ENCODE measurements at regions not wholly inside any gene's neighbourhood (a gene's known extent, or its start where the extent isn't known, plus 50 kb on each side); places are given as distances from the start of the nearest gene placed in this dataset.
A peak's percentile ranks its signal among the peaks of the same experiment; 100 is the strongest.
"Not testable (repeated sequence)": the region's sequence is repeated elsewhere in the genome, so short reads cannot be mapped to it uniquely, and the experiment has no call there.

DNA sequence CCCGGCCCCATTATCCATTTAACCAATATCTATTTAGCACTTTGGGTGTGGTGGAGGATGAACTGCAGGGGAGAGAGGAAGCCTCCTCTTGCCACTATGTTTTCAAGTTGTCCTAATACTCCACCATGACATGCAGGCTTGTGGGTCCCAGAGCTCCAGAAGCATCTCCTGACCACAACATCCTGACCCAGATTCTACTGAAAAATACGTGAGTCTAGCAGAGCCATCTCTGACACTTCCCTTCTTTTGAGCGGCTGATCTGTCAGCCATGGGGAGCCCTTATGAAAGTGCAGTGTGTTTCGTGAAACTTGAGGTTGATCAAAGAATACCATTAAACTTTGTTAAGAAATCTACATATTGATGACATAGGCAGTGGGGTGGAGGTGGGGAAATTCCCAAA lies 126.6 kb downstream of the UNC93B1 start:
- not testable (repeated sequence) for DNase-seq (ENCODE audit: low read depth in 2 of 2)

DNA sequence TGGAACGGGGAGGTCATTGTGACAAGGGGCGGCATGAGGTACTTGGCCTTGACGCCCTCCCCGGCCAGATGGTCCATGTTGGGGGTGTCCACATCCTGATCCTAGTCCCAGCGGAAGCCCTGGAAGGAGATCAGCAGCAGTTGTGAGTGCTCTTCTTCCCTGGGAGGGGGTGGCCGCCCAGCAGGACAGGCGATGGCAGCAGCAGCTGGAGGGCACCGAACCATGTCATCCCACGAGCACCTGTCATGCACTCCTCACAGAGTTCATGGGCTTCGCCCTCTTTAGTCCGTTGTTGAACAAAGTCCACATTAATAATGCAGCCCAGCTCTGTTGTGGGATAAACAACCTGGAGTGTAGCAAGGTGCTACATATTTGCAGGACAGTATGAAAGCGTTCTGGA lies 130.7 kb downstream of the UNC93B1 start:
- DNase-seq (ENCODE audit: low read depth in 2 of 2) = not testable (repeated sequence)

DNA sequence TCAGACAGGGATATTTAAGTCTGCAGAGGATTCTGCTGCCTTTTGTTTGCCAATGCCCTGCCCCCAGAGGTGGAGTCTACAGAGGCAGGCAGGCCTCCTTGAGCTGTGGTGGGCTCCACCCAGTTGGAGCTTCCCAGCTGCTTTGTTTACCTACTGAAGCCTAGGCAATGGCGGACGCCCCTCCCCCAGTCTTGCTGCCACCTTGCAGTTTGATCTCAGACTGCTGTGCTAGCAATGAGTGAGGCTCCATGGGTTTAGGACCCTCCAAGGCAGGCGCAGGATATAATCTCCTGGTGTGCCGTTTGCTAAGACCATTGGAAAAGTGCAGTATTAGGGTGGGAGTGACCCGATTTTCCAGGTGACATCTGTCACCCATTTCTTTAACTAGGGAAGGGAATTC lies 132.7 kb downstream of the UNC93B1 start:
- not testable (repeated sequence) for DNase-seq (ENCODE audit: low read depth in 2 of 2)

- DNase-seq (ENCODE audit: low read depth in 2 of 2) = not testable (repeated sequence)
These were observed 141.0 kb downstream of the UNC93B1 start for GRCh38 chr11:67862896-67863295.

DNA sequence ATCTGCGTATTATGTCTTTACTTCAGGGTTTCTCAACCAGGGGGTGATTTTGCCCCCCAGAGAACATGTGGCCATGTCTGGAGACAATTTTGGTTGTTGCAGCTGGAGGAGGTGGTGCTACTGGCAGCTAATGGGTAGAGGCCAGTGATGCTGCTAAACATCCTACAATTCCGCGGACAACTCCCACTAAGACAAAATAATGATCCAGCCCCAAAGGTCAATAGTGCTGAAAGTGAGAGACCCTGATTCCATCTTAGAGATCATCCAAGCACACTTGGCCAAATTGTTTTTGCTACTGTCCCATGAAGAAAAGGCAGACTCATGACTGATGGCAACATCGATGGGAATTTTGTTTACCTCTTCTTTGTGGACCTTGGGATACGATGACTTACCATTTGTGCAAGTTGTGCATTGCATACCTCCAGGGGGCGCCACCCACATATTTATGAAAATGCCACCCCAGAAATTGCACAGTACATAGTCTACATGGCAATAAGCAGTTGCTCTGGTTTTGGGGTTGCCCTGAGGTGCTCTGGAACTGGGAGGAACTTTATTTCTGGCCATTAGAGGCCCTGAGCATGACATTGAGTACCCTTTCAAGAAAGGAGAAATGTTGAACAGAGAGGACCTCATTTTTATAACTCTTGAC lies 144.3 kb downstream of the UNC93B1 start:
- DNase-seq (ENCODE audit: low read depth in 2 of 2) = not testable (repeated sequence)

DNA sequence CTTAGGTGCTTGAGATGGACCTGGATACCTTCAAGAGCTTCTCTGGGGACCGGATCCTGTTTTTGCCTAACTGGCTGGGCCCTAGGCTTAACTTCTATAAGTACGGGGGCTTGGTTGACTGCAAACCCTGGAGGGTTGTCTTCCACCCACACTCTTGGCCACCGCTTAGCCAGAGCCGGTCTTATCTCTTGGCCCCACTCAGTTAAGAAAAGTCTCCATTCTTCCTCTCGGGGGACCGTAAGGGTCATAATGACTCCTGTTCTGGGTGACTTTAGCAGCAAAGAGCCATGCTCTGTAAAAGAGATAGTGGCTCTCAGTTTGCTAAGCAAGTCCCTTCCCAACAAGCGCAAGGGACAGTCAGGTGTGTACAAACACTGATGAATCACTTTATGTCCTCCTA lies 153.2 kb downstream of the UNC93B1 start:
- DNase-seq (ENCODE audit: low read depth in 2 of 2) = not testable (repeated sequence)

DNA sequence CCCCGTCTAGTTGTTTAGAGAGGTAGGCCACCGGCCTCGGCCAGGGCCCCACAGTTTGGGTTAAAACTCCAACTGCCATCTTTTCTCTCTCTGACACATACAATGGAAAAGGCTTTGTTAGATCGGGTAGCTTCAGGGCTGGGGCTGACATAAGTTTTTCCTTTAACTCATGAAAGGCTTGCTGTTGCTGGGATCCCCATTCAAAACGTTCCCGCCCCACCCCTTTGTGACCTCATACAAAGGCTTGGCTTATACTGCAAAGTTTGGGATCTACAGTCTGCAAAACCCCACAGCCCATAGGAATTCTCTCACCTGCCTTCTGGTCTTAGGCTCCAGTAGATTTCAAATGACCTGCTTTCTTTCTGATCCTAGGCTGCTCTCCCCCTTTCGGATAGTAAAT lies 154.1 kb downstream of the UNC93B1 start:
- DNase-seq (ENCODE audit: low read depth in 2 of 2) = not testable (repeated sequence)

DNA sequence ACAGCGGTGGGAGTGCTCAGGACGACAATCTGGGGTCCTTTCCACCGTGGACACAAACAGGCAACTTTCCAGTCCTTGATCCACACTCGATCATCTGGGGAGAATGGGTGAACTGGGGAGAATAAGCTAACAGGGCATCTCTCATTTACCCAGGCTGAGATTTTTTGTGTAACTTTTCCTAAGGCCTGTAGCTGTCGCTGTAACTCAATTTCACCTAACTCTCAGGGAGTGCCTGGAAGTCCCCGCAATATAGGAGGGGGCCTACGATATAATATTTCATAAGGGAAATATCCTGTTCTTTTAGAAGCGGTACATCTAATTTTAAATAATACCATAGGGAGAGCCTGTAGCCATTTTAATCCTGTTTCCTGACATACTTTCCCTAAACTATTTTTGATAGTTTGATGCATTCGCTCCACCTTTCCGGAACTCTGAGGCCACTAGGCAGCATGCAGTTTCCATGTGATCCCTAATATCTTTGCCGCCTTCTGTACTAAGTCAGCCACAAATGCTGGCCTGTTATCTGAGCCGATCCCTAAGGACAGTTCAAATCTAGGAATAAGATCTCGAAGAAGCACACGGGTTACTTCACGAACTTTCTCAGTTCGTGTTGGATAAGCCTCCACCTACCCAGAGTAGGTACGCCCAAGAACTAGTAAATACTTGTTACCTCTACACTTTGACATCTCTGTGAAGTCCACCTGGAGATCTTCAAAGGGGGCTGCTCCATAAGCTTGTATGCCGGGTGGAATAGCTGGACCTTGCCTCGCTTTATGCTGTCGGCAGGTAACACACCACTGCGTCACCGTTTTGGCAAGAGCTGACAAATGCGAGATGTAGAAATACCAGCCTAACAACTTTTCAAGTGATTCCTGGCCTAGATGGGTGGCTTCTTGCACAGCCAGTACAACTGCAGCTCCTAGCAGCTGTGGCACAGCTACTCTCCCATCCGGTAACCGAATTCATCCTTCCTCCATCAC lies 155.7 kb downstream of the UNC93B1 start:
- not testable (repeated sequence) for DNase-seq (ENCODE audit: low read depth in 2 of 2)

- DNase-seq (ENCODE audit: low read depth in 2 of 2) = not testable (repeated sequence)
These were observed 157.6 kb downstream of the UNC93B1 start for GRCh38 chr11:67846303-67846702.

DNA sequence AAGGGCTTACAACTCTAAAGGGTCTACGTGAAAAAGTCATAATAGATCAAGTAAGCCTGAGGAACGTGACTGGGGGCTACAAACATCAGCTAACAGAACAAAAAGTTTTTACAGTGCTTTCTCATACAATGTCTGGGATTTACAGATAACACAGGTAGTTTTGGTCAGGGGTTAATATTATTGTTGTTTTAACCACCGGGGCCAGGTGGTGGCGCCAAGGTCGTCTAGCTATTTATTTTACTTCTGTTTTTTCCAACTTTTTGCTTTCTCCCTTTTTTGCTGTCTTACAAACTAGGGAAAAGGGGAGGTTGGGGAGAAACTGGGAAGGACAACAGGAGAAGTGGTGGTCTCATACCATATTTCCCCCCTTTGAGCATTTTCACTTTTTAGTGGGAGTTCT lies 158.6 kb downstream of the UNC93B1 start:
- DNase-seq (ENCODE audit: low read depth in 2 of 2) = not testable (repeated sequence)

- not testable (repeated sequence) for DNase-seq (ENCODE audit: low read depth in 2 of 2)
These were observed 163.3 kb downstream of the UNC93B1 start for GRCh38 chr11:67840599-67840998.

DNA sequence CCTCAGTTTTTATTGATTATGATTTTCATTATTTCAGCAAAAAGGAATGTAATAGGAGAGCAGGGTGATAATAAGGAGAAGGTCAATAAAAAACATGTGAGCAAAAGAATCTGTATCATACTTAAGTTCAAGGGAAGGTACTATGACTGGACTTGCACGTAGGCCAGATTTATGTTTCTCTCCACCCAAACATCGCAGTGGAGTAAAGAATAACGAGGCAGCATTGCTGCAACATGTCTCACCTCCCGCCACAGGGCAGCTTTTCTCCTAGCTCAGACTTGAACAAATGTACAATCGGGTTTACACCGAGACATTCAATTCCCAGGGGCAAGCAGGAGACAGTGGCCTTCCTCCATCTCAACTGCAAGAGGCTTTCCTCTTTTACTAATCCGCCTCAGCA lies 155.7 kb upstream of the ALDH3B2 start:
- not testable (repeated sequence) for DNase-seq (ENCODE audit: low read depth in 2 of 2)

- not testable (repeated sequence) for DNase-seq (ENCODE audit: low read depth in 2 of 2)
These were observed 152.5 kb upstream of the ALDH3B2 start for GRCh38 chr11:67826951-67827296.

- peak in 1 of 2 experiments; percentile 5 for DNase-seq (ENCODE audit: low read depth in 2 of 2)
These were observed 151.9 kb upstream of the ALDH3B2 start for GRCh38 chr11:67826028-67826950.

DNA sequence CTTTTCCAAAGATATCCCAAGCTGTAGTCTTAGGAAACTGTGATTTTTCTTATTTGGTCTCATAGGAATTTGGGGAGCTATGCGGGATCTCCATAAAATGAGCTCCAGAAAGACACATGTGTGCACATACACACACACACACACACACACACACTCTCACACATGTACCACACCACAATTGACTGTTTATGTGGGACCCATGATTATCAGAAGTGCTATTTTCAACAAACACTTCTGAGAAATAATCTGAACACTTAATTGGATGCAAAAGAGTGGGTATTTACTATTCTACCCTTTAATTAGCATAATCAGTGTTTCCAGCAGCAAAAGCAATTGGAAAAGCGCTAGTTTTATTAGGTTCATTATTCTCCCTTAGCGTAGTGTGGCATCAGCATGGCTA lies 150.4 kb upstream of the ALDH3B2 start:
- not testable (repeated sequence) for DNase-seq (ENCODE audit: low read depth in 2 of 2)

DNA sequence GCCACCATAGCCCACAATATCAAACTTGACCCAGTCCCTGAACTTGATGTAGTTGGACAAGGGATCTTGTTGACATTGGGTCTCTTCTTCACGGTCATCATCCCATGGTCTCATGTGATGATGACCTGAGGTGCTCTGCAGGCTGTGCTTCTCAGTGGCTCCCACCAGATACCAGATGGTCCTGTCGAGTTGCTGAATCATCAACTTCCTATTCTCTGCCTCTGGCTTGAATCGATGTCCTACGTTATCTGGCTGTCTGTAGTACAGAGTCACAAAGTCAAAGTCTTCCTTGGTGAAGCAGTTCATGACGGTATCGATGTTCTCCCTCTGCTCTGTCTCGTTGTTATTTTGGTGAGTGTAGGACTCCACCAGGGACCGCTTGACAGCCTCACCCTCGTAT lies 145.7 kb upstream of the ALDH3B2 start:
- DNase-seq (ENCODE audit: low read depth in 2 of 2) = no peak

GRCh38 chr11:67817558-67817957 lies 143.1 kb upstream of the ALDH3B2 start:
- DNase-seq (ENCODE audit: low read depth in 2 of 2) = not testable (repeated sequence)

- peak; percentile 46 to 53 for DNase-seq (ENCODE audit: low read depth in 2 of 2)
These were observed 134.9 kb upstream of the ALDH3B2 start for GRCh38 chr11:67809301-67809700.

DNA sequence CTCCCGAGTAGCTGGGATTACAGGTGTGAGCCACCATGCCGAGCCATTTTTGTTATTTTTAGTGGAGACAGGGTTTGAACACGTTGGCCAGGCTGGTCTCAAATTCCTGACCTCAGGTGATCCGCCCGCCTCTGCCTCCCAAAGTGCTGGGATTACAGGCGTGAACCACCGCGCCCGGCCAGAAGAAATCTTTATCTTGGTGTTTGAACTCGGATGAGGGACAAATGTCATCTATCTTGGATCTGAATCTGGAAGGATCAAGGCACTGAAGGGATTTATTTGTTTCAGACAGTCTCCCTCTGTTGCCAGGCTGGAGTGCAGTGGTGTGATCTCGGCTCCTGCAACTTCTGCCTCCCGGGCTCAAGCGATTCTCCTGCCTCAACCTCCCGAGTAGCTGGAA lies 133.5 kb upstream of the ALDH3B2 start:
- not testable (repeated sequence) for DNase-seq (ENCODE audit: low read depth in 2 of 2)

GRCh38 chr11:67806728-67807235 lies 132.4 kb upstream of the ALDH3B2 start:
- DNase-seq (ENCODE audit: low read depth in 2 of 2) = not testable (repeated sequence)

- DNase-seq (ENCODE audit: low read depth in 2 of 2) = not testable (repeated sequence)
These were observed 131.8 kb upstream of the ALDH3B2 start for GRCh38 chr11:67806183-67806582.

All from fibroblast of skin of left quadriceps (primary cell).